Stimulated activated CD8-positive, alpha-beta memory T cell treated with anti-CD3 and anti-CD28 coated beads, Interleukin-15, amount 100 ng/mL, for 24 hours (primary cell): ENCODE measurements at regions not wholly inside any gene's neighbourhood (a gene's known extent, or its start where the extent isn't known, plus 50 kb on each side); places are given as distances from the start of the nearest gene placed in this dataset.

Experiments
- DNase-seq: peaks from one replicate; pipeline ENCODE4 v3.0.0-alpha.2; 2020; ENCODE audit warnings: low read depth

- DNase-seq = no peak
Measured at GRCh38 chr13:76711550-76712182, 174.5 kb downstream of the KCTD12 start.

DNA sequence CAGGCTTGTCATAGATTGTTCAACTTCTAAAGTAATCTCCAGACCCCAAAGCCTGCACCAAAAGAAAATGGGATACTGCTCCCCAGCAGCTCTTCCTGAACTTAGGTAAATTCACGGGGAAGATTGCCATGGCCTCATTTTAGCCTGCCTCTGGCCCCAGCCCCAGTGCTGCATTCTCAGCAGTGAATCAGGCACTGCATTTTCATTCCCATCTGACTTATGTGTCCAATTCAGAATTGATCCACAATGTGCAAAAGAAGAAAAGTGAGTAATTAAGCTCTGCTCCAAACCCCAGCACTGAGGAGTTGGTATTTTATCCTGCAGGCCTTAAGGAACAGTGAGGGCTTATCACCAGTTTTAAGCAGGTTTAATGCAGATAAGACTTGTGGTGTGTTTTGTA lies 176.4 kb downstream of the KCTD12 start:
- no peak for DNase-seq

DNA sequence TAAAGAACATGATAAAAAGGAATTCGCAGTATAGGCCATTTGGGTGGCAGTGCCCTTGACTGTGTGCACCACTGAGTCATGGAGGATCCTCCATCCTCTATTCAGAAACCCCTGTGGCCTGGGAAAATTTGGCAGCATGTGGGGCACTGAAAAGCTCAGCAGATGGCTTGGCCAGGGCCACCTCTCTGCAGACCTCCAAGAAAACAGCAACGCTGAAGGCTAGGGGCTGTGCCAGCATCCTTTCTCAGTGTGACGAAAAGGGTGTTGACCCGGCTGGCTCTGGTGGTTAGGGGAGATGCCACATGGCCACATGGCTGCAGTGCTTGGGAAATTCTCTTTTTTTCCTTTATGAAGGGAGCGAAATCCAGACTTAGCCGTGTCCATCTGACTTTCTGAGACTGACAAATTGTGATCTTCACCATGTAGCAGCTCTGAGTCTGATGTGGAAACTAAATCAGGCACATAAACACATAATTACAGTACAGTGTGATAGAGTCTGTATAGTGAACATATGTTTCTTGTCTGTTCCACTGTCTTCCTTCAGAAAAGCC lies 178.0 kb downstream of the KCTD12 start:
- no peak for DNase-seq

DNA sequence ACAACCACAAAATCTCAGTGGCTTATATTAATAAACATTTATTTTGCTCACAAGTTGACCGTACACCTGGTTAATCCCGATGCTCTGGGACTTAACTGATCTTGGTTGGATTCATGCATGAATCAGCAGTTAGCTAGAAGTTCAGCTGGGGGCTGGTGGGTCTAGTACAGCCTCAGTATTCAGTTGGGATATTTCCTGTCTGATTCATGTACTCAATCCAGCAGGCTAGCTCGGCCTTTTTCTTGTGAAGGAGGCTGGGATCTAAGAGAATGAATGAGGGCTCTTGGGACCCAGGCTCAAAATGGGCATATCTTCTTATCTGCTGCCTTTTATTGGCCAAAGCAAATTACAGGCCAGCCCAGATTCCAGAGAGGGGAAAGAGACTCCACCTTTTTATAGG lies 178.8 kb downstream of the KCTD12 start:
- DNase-seq = no peak

GRCh38 chr13:76703621-76704288 lies 182.4 kb downstream of the KCTD12 start:
- DNase-seq = no peak

DNA sequence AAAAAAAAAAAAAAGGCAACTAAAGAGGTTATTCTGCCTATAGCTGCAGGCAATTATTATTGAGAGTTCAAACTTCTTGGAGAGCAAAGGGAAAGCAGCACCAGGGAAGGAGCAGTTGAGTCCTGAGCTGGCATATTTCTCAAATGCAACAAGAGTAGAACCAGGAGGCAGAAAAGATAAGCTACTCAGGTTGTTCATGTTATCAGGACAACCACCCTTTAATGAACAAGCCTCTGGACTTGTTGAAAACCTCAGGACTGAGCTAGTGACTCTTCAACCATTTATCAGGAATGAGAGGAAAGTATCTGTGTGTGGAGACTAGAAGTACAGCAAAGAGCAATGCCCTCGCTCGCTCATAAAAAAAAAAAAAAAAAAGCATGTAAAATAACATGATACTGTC lies 183.0 kb downstream of the KCTD12 start:
- DNase-seq = no peak

DNA sequence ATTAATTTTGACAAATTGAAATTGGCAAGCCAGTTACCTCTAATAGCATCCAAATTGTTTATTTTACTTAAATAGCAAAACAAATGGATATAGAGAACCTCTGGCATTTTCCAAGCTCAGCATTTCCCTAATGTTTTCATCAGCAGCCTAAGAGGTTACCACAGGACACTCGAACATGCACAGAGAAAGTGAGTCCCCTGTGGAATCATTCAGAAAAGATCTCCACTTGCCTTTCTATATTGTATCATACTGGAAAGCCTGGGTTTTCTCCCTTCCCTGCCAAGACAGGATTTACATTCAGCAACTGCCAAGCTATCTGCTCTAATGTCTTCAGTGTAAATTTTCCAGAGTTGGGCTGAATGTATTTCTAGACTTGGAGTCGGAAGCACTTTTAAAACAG lies 188.9 kb downstream of the KCTD12 start:
- DNase-seq = no peak

- DNase-seq = no peak
Measured at GRCh38 chr13:76696370-76696769, 189.8 kb downstream of the KCTD12 start.

DNA sequence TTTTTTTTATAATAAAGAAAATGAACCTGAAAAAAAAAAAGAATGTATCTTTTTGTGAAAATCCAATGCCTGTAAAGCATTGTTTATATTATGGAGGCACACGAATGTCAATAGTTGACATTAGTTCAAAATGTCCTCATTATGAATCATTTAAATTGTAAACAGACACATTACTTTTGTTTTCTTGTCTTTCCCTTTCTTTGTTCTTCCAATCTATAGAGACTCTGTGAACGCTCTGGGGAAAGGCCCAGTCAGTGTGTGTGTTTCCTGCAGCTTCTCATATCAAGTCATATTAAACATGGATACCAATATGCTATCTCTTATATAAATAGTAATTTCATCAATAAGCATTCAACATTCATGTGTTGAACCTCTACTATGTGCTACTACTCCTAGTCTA lies 193.1 kb downstream of the KCTD12 start:
- DNase-seq = no peak

DNA sequence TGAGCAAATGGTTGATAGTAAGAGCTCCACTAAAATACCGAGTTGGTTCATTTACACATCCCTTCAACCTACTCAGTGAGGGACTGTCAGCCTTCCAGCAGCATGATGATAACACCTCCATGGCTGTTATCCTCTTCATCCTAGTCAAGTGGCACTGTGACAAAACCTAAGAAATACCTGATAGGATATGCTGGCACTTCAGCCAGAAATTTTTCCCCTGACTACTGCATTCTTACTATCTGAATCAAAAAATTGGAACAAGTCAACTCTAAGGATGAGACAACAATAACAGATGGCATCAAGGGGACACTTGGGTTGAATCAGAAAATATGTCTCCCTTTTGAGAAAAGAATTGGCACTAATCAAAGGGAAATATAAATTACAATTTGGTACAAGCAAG lies 193.9 kb downstream of the KCTD12 start:
- DNase-seq = no peak

DNA sequence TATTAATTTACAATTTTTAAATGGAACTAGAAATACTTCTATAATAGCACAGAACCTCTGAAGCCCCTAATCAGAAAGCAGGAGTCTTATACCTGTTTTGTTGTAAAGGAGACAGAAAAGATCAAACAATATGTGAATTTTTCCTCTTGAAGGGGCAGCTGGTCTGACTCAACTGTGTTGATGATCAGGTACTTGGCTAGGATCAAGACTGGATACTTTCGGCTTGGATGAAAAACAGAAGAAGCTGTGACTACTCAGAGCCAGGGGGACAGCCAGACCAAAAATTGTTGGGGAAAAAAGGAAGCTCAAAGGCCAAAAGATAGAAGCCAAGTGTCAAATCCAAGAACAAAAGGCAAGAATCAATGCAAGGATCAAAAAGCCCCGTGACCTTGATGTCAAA lies 195.6 kb downstream of the KCTD12 start:
- DNase-seq = no peak

DNA sequence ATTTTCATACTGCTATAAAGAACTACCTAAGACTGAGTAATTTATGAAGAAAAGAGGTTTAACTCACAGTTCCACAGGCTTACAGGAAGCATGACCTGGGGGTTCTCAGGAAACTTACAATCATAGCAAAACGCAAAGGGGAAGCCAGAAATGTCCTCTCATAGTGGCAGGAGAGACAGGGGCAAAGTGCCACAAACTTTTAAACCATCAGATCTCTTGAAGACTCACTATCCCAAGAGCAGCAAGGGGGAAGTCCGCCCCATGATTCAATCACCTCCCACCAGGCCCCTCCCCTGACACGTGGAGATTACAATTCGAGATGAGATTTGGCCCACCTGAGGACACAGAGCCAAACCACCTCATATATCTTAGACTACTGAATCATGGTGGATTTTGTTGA lies 198.7 kb downstream of the KCTD12 start:
- no peak for DNase-seq

DNA sequence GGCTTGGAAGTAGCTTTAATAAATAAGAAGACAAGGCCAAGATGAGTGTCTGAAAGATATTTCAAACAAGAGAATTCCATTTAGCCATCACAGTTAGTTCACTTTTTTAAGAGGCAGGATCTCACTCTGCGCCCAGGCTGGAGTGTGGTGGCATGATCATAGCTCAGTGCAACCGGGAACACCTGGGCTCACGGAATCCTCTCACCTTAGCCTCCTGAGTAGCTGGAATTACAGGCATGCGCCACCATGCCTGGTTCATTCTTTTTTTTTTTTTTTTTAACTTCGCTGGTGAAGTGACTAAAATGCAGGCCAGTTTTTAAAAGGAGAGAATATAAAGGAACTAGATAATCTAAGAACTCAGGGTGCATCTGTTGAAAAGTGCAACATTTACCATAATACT lies 200.3 kb downstream of the KCTD12 start:
- no peak for DNase-seq

DNA sequence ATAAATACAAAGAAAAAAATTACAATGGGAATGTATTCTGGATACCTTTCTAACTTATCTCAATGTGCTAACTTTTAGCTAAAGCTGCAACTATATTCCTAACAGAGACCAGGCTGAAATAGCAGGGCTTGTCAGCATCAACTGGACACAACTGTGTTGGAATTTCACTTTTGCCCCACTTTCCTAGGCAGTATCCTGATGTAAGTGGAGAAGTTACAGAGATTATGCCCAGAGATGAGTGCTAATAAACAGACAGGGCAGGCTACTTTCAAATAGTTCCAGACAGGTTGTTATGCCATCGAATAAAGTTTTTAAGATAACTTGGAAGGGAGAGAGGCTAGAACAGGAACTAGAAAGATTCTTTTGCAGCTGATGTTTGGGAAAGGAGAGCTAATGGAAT lies 201.9 kb downstream of the KCTD12 start:
- DNase-seq = no peak

DNA sequence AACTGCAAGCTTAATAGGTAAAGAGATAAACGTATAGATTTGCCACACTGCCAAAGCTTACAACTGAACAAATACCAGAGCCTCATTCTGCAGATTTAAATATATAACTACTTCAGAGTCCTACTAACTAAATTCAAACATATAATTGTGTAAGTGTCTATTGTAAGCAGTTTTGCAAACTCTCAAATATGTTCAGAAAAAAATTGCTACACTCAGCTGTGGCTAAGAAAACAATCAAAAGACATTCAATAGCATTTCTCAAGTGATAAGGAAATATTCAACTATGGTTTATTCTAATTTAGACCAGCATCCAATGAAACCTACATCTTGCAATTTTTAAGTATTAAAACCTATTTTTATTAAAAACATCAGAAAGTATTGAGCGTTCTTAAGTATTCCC lies 202.4 kb downstream of the KCTD12 start:
- no peak for DNase-seq

DNA sequence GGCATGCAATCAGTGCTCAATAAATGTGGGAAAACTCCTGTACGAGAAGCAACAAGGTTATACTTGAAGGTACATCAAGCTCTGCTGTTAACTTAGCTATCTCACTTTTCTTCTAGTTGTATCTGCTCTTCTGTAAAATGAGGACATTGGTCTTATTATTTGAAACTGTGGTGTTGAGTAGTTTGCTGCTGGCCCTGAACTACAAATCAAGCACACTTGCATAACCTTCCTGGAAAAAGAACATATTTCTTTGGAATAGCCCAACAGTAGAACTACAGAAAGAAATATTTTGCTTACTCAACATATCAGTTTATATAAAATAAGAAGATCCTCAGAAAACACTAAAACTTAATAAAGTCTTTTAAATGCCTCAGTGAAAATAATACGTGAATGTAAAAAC lies 203.0 kb downstream of the KCTD12 start:
- DNase-seq = no peak

DNA sequence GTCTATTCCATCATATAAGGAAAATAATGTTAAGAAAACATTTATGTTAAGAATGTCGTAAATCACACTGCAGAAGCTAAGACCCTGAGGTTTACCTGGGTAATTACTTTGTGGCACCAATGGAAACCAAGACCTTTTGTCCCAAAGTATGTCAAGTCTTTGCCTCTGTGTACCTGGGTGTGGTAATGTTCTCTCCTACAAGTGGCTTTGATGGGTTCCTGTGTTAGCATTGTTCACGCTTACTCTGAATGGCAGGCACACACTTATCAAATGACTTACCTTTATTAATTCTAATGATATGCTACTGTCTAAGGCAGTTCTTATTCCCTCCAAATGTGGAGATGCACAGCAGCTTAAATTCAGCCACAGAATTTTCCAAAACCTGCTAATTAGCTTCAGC lies 206.1 kb downstream of the KCTD12 start:
- DNase-seq = no peak

DNA sequence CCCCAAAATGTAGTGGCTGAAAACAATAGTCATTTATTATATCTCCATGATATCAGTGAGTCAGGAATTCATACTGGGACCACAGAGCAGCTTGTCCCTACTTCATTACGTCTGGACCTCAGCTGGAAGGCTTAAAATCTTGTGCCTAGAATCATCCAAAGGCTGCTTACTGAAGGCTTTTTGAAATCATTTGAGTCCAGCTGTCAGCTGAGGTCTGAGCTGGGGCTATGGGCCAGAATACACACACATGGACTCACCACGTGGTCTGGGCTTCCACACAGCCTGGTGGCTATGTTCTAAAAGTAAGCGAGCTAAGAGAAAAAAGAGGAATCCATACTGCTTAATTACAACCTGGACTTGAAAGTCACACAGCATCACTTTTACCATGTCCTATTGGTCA lies 209.2 kb downstream of the KCTD12 start:
- DNase-seq = no peak

DNA sequence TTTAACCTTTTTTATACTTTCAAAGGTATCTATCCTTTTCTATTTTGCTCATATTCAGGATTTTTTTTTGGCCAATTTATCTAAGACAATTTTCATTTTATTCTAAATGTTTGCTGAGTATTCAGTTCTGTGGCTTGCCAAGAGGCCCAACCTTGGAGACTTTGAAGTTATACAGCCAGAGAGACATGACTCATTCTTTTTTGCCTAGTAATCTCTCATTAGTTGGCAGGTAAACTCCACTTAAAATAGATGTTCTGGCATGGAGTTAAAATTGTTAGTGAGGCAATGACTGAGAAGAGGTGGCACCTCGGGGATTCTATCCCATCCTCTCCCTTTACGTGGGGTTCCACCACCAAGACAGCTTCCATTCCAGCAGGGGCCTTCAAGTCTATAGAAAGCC lies 213.8 kb downstream of the KCTD12 start:
- no peak for DNase-seq

DNA sequence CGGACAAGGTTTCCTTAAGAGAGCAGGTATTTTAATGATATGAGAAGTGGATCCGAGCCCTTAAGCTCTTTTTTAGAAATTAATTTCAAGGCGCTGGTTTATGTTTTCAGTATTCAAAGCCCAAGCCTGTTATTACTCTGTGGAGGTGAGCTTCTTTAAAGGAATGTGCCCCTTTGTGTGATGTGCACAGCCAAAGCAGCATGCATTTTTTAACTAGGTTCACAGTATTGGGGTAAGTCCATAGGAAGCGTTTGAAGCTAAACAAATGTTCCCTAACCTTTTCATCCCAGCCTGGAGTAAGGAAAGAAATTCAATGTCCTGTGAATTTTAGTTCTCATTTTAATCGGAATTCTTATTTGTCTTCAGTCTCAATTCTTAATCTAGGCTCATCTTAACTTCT lies 217.5 kb downstream of the KCTD12 start:
- no peak for DNase-seq

GRCh38 chr13:76668141-76668540 lies 218.1 kb downstream of the KCTD12 start:
- DNase-seq = no peak

GRCh38 chr13:76667551-76667950 lies 218.7 kb downstream of the KCTD12 start:
- no peak for DNase-seq

DNA sequence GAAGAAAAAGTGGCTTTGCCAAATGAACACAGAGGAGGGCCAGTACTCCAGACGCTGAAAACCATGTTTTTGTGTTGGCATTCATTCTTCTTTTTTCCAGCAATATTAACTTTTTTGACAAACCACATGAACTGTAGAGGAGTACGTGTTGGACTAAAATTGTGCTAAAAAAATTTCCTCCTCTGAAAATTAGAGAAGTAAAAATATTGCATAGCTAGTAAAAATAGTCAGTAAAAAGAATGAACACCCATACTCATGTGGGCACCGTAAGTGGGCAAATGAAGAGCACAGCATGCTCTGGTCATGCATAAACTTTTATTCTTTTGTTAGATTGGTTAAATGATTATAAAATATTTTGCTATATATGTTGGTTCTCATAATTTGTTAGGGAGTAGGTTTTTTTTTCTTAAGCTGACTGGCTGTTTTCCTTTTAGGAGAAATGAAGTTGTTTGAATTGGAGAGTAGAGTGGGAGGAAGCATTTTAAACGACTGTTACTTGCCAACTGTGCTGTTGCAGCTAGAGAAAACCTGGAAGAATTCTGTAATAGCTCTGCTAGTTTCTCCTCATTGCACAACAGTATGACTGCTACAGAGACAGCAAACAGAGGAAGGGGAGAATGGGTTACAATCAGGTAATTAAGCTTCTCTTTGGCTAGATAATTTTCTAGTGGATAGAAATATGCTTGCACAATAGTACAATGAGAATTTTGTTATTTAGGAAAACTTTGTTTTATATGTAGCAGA lies 222.4 kb downstream of the KCTD12 start:
- no peak for DNase-seq
